Kasumi-1 (cell line): ENCODE measurements at regions not wholly inside any gene's neighbourhood (a gene's known extent, or its start where the extent isn't known, plus 50 kb on each side); places are given as distances from the start of the nearest gene placed in this dataset.

Experiments used
- DNase-seq, 2 experiments: peaks; one replicate each; lab custom pipeline; 2025; lab: John Stamatoyannopoulos, UW

DNA sequence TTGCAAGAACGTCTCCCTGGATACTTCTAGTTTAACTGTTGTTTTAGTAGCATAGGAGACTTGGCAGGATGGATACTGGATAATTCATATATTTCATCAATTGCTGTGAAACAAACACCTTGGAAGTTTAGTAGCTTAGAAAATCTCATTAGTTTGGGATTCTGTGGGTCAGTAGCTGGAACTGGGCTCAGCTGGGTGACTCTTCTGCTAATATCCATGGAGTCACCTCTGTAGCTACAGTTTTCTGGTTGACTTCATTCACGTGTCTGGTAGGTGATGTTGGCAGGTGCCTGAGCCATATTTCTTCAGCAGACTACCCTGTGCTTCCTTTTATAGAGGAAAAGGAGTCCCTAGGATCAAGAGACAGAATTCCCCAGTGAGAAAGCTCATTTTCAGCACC, 208.9 kb upstream of the PFKP start:
- no peak for DNase-seq

DNA sequence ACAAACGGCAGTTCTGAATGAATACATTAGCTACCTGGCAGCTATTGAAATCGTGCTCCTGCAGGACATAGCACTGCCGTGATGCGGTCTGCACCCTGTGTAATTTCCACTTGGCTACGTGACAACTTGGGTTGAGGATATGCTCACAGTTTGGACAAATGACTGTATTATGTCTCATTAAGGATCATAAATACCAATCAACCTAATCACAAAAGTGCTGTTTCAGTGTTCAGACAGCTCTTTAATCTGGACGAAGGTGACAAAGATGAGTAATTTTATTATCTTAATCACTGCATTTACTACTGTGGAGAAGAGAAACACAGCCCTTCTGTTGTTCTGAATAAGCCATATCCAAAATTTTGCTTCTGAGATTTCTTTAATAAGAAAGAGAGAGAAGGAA, 210.8 kb upstream of the PFKP start:
- no peak for DNase-seq

DNA sequence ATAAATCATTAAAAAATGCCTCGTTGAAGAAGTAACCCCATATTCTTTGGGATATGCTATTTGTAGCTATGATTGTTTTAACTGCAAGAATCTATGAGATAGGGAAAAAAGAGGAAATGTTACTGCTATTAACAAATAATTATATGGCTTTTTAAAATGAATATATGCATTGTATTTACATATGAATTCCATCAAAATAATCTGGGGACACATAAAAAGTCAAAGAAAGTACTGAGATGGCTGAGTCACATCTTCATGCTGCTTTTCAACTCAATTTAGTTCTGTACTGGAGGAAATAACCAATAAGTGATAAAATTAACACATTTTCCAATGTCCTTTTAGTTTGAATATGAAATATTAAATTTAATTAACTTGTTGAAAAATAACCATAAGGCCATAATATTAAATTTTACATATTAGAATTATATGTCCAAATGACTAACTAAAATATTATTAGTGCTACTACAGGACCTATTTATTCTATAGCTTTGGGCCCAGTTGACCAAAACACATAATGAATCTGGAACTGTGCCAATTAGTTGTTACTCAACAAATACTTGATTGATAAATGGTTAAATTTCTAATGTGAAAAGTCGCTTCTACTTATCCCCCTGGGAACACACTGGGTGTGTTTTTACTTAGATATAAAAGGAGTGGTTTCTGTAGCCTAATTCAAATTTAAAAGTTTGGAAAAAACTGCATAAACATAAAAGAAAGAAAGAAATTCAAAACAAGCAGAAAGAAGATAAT, 214.6 kb upstream of the PFKP start:
- no peak for DNase-seq

DNA sequence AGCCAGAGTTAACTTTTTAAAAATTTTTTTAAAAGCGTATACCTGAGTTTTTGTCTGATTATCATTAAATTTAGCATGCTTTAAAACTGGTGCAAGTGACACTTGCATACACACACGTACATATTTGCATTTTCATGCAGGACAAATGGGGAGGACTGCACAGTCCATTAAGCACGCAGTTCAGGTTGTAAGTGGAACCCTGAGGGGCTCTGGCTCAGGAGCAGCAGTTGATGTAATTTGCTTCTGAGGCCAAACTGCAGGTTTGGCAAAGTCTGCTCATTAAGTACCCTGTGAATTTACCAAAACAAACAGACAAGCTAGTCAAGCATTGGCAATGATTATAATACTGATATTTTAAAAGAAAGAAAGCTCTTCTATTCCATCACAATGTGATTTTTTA, 215.8 kb upstream of the PFKP start:
- no peak for DNase-seq

DNA sequence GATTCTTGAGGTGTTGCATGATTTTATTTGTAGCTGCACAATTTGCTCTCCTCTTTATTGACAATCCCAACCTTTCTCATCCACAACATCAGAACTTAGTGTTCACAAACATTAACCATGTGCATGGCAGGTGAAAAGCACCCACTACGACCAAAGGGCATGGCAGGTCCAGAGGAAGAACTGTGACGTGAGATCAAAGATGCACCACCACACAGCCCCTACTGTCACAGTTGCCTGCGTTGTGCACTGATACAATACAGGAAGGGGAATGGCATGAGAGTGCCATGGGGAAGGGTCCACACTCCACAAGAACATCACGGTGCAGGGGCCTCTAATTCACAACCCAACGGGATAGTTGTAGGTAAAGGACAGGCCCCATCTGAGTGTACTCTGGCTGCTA, 217.1 kb upstream of the PFKP start:
- no peak for DNase-seq

DNA sequence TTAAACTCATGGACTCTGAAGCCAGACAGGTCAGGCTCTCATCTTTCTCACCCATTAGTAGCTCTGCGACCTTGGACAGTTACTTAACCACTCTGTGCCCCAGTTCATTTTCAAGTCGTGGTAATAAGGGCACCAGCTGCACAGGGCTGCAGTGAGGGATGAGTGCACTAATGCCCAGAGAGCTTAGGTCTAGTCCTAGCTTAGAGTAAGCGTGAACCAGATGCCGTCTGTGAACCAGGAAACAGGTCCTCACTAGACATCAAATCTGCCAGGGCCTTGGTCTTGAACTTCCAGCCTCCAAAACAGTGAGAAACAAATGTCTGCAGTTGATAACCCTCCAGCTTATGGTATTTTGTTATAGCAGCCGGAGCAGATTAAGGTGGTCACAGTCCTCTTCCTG, 222.4 kb upstream of the PFKP start:
- no peak for DNase-seq

DNA sequence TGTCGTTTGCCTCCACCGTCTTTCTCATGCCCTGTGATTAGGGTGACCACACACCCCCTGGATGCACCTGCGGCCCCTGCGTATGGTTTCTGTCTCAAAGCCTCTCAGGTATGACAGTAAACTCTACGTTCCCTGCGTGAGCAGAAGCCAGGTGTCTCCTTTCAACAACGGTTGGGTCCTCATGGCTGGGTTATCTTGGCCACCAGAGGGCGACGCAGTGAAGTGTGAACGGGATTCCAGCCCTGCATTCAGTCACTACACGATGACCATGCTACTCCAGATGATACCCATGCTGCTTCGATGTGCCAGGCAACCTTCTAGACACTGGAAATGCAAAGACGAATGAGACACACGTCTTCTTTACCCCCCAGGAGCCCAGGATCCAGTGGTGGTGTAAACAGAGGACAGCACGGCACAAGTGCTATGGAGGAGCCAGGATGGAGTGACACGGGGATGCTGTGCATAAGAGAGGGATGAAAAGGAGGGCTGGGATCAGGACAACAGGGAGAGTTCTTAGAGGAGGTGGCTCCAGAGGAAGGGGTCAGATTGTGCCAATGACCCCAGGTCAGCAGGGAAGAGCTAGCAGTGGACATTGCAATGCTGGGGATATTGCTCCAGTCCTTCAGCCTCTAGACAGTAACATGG, 228.1 kb upstream of the PFKP start:
- peak; percentile 40 to 60 for DNase-seq

DNA sequence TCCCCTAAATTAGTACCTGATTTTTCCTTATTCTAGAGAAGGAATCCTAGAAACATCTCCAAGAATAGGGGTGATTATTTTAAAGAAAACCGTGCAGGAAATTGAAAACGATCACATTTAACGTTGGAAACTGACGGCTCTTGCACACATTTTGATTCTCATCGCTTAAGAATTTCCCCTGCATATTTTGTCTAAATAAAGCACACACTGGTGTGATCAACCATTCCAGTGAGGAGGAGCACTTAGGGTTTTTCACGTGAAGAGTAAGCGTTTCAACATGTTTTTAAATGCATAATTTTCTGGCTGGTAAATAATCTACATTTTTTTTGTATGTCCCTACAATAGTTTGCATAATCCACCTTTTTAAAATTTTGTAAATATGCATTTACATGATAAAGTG, 229.7 kb upstream of the PFKP start:
- no peak for DNase-seq

DNA sequence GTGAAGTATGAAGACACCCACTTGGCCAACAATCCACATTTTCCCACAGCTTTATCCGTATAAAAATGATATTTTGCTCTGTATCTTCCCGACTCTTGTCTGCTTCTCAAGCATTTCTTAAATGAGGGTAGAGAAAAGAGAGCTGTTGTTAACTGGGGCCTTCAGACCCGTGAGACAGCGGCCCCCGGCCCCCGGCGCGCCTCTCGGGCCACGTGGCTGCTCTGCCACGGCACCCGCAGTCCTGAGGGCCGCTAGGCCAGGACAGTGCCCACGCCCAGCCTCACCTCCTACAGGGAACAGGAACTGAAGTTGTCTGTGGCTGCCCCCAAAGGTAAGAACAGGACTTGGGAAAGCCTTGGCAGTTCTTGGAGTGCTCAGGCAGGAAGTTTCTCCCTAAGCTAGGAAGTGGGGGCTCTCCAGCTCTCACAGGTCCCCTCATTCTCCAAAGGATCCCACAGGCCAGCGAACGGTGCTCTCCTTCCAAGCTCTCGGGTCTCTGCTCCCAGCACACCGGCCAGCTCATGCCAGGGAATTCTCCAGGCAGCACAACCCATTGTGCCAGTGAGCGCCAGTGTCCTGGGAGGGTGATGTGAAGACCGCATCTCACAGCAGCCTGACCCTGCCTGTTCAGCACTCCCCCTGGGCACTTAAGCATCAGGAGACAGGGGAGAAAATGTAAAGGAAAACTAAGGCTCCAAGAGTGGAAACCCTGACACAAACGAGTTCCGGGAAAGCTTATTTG, 230.3 kb upstream of the PFKP start:
- DNase-seq = no peak

DNA sequence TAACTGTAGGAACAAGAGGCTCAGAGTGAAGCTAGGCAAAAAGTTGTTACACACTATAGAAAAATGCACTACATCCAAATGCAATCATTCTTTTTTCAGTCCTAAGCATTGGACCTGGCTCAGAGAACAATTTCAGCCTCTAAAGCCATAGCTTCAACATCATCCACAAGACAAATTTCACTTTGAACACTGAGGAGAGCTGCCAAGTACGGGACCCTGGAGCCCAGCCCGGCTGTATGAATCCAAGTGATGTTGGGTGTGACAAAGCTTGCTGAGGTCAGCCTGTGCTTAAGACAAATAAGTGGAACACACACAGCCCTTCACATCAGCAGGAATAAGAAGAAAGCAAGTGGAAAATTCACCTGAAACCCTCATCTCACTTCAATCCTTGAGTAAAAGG, 233.1 kb upstream of the PFKP start:
- DNase-seq = no peak

DNA sequence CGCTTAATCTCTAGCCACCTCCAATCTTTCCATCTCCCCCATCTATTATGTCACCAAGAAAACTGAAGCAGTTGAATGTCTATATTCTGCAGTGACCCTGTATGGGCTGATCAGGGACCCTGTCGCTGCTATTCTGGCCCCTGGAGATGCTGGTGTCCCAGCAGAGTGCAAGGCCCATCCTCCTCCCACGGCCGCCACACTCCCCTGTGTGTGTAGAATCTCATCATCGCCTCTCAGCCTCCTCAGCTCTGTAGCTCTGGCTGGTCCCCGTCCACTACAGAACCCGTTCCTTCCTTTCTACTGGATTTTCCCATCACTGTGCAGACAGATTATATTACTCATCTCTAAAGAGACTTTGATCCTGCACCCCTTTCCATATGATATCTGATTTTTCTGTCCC, 235.8 kb upstream of the PFKP start:
- no peak for DNase-seq

DNA sequence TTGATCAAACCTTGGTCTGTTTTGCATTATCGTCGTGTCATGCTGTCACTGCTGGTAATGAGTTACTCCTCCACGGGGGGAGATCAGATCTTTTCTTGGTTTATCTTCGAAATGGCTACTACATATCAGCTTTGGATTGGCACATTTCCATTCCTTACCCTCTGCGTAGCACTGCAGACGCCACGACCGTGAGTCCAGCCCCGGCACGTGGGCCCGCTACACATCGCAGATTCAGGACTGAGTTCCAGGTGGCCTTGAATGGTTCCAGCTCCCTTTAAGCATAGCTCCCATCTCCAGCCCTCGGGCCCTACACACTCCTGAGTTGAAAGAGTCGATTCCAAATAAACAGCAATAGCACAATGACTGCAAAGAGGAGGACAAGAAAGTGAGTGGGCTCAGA, 238.6 kb upstream of the PFKP start:
- no peak for DNase-seq

DNA sequence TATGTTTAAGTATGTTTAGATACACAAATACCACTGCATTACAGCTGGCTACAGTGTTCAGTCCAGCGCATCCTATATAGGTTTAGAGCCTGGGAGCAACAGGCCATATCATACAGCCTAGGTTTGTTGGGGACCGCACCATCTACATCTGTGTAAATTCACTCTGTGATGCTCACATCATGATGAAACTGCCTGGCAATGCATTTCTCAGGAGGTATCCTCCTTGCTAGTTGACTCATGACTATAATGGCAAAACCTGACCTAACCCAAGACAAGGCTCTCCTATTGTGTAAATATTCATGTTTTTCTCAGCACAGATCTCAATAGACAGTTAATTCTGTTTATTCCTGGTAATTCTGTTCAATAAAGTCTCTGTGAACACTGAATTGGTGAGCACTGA, 240.7 kb upstream of the PFKP start:
- DNase-seq = no peak

DNA sequence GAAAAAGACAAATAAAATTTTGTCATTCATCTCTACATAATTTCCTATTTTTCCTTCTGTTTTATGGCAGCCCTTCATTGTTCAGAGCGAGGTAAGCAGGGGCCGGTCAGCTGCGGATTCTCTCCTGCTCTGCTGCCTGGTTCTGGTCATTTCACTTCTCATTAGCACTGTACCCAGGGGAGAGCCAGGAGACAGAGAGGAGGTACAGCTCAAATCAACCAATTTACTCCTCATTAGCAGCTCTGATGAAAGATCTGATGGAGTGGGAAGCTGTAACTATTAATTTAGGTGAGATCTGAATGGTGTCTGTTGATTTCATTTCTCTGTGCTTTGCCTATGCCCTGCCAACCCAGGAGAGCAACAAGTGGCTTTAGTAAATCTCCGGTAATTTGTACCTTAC, 241.5 kb upstream of the PFKP start:
- DNase-seq = no peak

DNA sequence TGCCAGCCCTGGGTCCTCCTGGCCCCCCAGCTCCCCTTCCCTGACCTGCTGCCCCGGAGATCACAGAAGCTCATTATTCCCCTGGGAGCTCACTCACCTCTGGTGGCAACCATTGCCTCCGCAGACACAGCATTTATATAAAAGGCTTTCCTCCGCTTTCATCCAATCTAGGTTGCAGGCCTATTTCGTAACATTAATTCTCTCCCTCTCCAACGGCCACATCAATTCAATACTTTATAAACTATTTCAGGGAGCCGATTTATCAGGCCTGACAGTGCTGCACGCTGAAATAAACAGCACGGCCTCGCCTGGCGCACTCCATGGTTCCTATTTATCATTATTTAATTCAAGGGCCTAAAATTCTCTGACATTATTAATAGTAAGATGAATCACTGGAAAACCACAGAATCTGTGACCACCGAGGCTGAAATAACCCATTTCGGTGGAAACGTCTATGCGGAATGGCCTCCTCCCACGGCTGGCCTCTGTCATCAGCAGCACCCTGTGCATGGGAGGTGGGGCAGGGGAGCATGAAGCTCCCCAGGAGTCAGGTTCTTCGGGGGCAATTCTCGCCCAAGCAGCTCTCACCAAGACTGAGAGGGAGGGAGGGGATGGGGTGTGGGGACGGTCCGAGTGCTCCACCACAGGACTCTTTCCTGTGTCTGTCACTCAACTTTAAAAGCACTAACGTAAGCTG, 249.3 kb upstream of the PFKP start:
- no peak for DNase-seq

DNA sequence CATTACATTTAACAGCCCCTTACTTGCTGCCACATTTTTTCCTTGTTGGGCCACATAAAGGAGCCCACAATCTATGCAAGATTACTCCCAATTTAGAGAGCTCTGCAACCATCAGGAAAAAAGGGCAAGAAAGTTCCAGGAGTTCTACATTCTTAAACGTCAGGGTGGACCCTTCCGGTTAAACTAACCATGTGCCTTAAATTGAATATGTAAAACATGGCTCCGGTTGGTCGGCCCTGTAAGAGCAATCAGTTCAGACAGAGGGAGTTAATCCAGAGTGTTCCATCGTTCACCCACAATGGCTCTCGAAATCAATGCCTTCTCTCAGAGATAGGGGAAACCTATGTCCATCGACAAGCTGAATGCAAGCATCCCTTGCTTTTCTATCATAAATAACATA, 253.7 kb upstream of the PFKP start:
- no peak for DNase-seq

DNA sequence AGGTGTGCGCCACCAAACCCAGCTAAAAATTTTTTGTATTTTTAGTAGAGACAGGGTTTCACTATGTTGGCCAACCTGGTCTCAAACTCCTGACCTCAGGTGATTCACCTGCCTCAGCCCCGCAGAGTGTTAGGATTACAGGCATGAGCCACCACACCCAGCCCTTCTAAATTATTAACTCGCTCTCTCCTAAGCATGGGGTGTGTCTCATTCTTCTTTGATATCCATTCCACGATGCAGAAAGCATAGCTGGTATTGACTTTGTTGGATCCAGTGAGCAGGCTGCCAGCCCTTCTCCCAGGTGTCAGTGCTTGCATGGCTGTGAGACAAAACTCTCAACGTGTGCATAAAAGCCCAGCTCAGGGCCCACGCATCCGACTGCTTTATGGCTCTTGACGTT, 254.1 kb upstream of the PFKP start:
- DNase-seq = no peak

DNA sequence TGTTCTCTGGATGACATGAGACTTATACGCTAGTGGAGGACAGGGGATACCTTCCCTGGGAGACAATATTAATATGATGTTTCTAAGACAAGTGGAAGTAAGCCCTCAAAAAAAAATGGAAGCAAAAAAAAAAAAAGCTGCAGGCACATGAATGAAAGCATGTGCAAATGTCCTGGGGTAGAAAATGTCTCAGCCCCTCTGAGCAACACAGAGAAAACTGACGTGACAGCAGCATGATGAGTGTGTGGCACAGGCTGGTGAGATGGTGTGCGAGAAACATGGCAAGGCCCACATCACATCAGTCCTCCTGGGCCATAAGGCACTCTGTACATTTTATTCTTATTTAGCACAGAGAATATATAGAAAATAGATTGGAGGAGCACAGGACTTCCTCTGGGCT, 254.7 kb upstream of the PFKP start:
- no peak for DNase-seq

DNA sequence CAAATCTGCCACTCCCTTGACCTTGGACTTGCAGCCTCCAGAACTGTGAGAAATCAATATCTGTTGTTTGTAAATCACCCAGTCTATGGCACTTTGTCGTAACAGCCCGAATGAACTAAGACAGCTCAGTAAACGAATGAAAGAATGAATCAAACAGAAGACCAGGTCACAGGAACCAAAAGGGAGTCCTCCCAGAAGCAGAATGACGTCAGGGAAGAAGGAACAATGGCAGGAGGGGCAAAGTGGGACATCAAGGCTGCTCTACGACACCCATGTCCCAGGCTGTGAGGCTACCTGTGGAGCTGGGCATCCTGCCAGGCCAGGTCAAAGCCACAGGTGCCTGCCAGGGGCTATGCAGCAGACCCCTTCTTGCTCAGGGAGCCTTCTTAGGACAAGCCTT, 267.2 kb upstream of the PFKP start:
- no peak for DNase-seq

DNA sequence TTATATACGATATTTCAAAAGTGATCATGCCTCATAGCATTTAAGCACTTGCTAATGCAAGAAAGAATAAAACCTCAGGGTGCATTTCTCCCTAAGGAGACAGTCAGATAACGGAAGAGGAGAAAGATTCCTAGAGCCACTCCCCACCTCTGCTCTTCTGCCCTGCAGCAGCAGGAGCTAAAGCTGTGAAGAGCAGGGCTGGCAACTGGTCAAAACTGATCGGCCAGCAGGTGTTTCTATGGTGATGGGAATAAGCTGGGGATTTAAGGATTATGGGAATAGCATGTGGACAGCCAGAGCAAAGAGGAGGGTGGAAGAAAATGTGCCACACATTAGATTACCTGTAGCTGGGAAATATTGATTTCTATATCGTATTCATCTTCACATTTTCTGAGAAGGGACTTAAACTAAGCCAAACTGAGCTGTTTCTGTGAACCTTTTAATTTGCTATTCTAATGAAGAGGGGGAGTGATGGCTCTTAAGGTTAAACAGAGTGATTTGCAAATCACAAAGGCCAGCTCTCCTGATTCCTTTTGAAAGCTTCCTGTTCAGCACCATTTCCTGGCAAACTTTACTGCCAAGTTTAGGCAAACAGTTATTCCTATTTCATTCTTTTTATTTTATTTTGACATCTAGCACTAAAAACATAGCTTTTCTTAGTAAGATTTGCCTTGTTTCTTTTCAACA, 268.9 kb upstream of the PFKP start:
- DNase-seq = no peak

DNA sequence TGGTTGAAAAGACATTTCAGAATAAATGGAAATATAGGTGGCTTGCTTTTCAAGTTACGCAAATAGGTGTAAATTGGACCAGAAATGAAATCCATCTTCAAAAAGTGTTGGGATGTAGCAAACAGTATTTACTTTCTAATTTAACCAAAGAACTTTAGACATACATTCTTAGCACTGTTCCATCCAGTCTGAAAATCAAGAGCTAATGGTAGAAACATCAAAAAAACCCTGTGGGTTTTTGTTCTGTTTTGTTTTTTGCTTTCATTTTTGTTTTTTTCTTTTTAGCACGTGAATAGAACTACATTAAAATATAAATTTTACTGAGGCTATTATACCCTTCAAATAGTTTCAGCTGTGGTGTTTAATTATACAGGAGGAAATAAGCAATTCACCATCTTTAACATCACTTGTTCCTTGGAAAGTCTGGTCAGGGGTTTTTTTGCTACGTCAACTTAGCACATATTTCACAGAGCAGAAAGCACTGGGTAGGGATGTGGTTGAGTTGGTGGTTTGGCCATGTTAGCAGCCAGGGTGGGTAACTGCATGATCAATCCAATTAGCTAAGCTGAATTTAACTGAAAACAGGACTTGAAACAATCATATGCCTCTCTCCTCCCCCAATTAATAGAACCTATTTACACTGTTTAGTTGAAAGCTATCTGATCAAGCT, 275.4 kb upstream of the PFKP start:
- no peak for DNase-seq
